ENCODE measurements at regions not wholly inside any gene's neighbourhood (a gene's known extent, or its start where the extent isn't known, plus 50 kb on each side); places are given as distances from the start of the nearest gene placed in this dataset.

- Histone ChIP-seq H3K36me3 (no peaks in the 10 kb centered on the region), H3K27me3 (no peaks in the 10 kb centered on the region), H3K4me3 (no peak overlapping the region), H3K9me3 (no peaks in the 10 kb centered on the region), H3K4me1 (no peaks in the 10 kb centered on the region), H3K27ac (no peak overlapping the region)
- intact Hi-C loops (cut with DNase I) = no loop called here
- ATAC-seq (no peak), DNase-seq (no peak)
- TF ChIP-seq CTCF (IDR thresholded peaks at IDR 0.05) (no peak), POLR2A (IDR thresholded peaks at IDR 0.05) (no peak)
- WGBS (ENCODE audit: insufficient coverage, low coverage, low lambda C conversion rate, missing lambda C conversion rate) = 88% methylated on average over 1 of the region's 1 CpG
Measured at GRCh38 chr21:35216996-35217395, 167.9 kb upstream of the RUNX1 start.

- Histone ChIP-seq H3K4me3 (no peak overlapping the region), H3K27me3 (no peaks in the 10 kb centered on the region), H3K9me3 (no peaks in the 10 kb centered on the region), H3K27ac (no peak overlapping the region), H3K36me3 (no peaks in the 10 kb centered on the region), H3K4me1 (no peaks in the 10 kb centered on the region)
- WGBS (ENCODE audit: insufficient coverage, low coverage, low lambda C conversion rate, missing lambda C conversion rate) = 73% methylated on average over 1 of the region's 1 CpG
- TF ChIP-seq POLR2A (IDR thresholded peaks at IDR 0.05) = no peak
- no peak for TF ChIP-seq CTCF (IDR thresholded peaks at IDR 0.05)
- intact Hi-C loops (cut with DNase I) = no loop called here
- no peak for ATAC-seq
- no peak for DNase-seq
Measured at GRCh38 chr21:35215870-35216269, 166.8 kb upstream of the RUNX1 start.

- TF ChIP-seq POLR2A (IDR thresholded peaks at IDR 0.05) (no peak), CTCF (IDR thresholded peaks at IDR 0.05) (no peak)
- no peaks in the 10 kb centered on the region for H3K4me1 ChIP-seq
- no peak overlapping the region for H3K27ac ChIP-seq
- no peaks in the 10 kb centered on the region for H3K36me3 ChIP-seq
- DNase-seq = no peak
- intact Hi-C loops (cut with DNase I) = no loop called here
- no peak overlapping the region for H3K4me3 ChIP-seq
- ATAC-seq = no peak
- WGBS (ENCODE audit: insufficient coverage, low coverage, low lambda C conversion rate, missing lambda C conversion rate) = 48% methylated on average over 2 of the region's 3 CpGs
- no peaks in the 10 kb centered on the region for H3K27me3 ChIP-seq
- no peaks in the 10 kb centered on the region for H3K9me3 ChIP-seq
Measured at GRCh38 chr21:35212393-35213127, 163.5 kb upstream of the RUNX1 start.

- ATAC-seq = no peak
- no peak overlapping the region for H3K27ac ChIP-seq
- no peaks in the 10 kb centered on the region for H3K27me3 ChIP-seq
- H3K36me3 ChIP-seq = no peaks in the 10 kb centered on the region
- no peak for TF ChIP-seq POLR2A (IDR thresholded peaks at IDR 0.05)
- no peak for TF ChIP-seq CTCF (IDR thresholded peaks at IDR 0.05)
- no peak for DNase-seq
- no peak overlapping the region for H3K4me3 ChIP-seq
- H3K9me3 ChIP-seq = no peaks in the 10 kb centered on the region
- H3K4me1 ChIP-seq = no peaks in the 10 kb centered on the region
- WGBS (ENCODE audit: insufficient coverage, low coverage, low lambda C conversion rate, missing lambda C conversion rate) = 55% methylated on average over 6 of the region's 6 CpGs
- intact Hi-C loops (cut with DNase I) = no loop called here
Measured at GRCh38 chr21:35211782-35212181, 162.7 kb upstream of the RUNX1 start.
